ENCODE measurements at regions not wholly inside any gene's neighbourhood (a gene's known extent, or its start where the extent isn't known, plus 50 kb on each side); places are given as distances from the start of the nearest gene placed in this dataset.

- WGBS, 4 donors, result 73 to 78% (median 75%) methylated on average over 9 of the region's 9 CpGs
- DNase-seq (no peak), ATAC-seq (no peak)
Observed at GRCh38 chr15:61500951-61501620, 272.0 kb upstream of the RORA start.

GRCh38 chr15:61500523-61500922 lies 271.4 kb upstream of the RORA start:
- H3K9me3 ChIP-seq, result no peaks in the 10 kb centered on the region
- TF ChIP-seq POLR2A (IDR thresholded peaks at IDR 0.05), result no peak
- no peak overlapping the region for H3K4me3 ChIP-seq
- H3K36me3 ChIP-seq, result no peaks in the 10 kb centered on the region
- H3K27ac ChIP-seq, result no peak overlapping the region
- DNase-seq (no peak), ATAC-seq (no peak)
- intact Hi-C loops (cut with DNase I), result no loop called here
- peaks cover 0 to 14% (median 0%) of the 10 kb centered on the region in 9 donors for H3K27me3 ChIP-seq
- H3K4me1 ChIP-seq, result no peaks in the 10 kb centered on the region

More at GRCh38 chr15:61500951-61501620, 272.0 kb upstream of the RORA start:
- TF ChIP-seq POLR2A (IDR thresholded peaks at IDR 0.05) (no peak), CTCF (IDR thresholded peaks at IDR 0.05) (no peak)
- no peaks in the 10 kb centered on the region for H3K9me3 ChIP-seq
- no peak overlapping the region for H3K27ac ChIP-seq
- peaks cover 0 to 14% (median 0%) of the 10 kb centered on the region in 9 donors for H3K27me3 ChIP-seq
- no peaks in the 10 kb centered on the region for H3K4me1 ChIP-seq
- intact Hi-C loops (cut with DNase I), result no loop called here
- H3K36me3 ChIP-seq, result no peaks in the 10 kb centered on the region
- H3K4me3 ChIP-seq, result no peak overlapping the region

DNA sequence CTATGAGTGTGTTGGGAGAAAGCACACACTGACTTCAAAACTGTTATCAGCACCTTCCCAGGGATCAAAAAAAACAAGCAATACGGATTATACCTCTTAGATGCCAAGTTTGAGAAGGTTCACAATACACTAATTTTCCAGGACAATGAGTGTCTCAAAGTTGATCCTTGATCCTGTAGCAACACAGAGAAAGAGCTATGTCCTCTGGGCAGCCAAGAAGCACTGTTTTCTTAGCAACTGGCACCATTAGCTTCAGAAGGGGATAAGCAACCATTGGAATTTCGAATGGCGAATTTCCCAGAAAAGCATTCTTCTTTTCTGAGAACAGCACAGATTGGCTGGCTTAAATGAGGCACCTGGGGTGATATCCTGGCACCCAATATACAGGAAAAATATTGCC lies 270.3 kb upstream of the RORA start:
- Histone ChIP-seq H3K36me3 (no peaks in the 10 kb centered on the region), H3K27ac (no peak overlapping the region), H3K9me3 (no peaks in the 10 kb centered on the region), H3K27me3 (peaks cover 0 to 14% (median 0%) of the 10 kb centered on the region in 9 donors), H3K4me3 (no peak overlapping the region), H3K4me1 (no peaks in the 10 kb centered on the region)
- no peak for DNase-seq
- ATAC-seq, result no peak
- intact Hi-C loops (cut with DNase I), result no loop called here
- TF ChIP-seq CTCF (IDR thresholded peaks at IDR 0.05) (no peak), POLR2A (IDR thresholded peaks at IDR 0.05) (no peak)
- 59 to 81% (median 69%) methylated on average over 3 of the region's 3 CpGs for WGBS, 4 donors

DNA sequence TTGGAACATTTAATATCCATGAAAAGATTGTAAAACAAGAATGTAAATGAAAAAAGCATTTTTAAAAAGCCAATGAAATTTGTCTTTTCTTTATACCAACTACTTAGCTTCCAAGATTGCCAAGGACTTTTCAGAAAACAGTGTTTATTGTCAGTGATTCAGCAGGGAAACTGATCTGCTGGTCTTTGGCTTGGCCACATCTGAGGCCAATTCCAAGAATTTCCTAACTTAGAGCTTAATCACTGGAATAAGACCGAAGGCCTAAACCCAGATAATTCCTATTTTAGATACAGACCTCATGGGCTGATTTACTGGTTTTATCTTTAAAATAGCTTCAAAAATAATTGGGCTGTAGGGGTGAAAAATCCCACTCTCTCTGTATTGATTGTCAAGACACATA lies 260.5 kb upstream of the RORA start:
- Histone ChIP-seq H3K36me3 (no peaks in the 10 kb centered on the region), H3K4me3 (no peak overlapping the region), H3K27me3 (no peaks in the 10 kb centered on the region), H3K9me3 (no peaks in the 10 kb centered on the region), H3K4me1 (no peaks in the 10 kb centered on the region), H3K27ac (no peak overlapping the region)
- TF ChIP-seq POLR2A (IDR thresholded peaks at IDR 0.05), result no peak
- TF ChIP-seq CTCF (IDR thresholded peaks at IDR 0.05), result no peak
- no peak for DNase-seq
- intact Hi-C loops (cut with DNase I), result no loop called here
- 55 to 70% (median 59%) methylated on average over 1 of the region's 1 CpG for WGBS, 4 donors
- ATAC-seq, result no peak

GRCh38 chr15:61483599-61483998 lies 254.5 kb upstream of the RORA start:
- Histone ChIP-seq H3K4me1 (peaks cover 0 to 12% (median 0%) of the 10 kb centered on the region in 12 donors), H3K27me3 (peaks cover 0 to 5% (median 0%) of the 10 kb centered on the region in 9 donors), H3K36me3 (no peaks in the 10 kb centered on the region), H3K9me3 (no peaks in the 10 kb centered on the region), H3K27ac (no peak overlapping the region), H3K4me3 (no peak overlapping the region)
- TF ChIP-seq POLR2A (IDR thresholded peaks at IDR 0.05), result no peak
- TF ChIP-seq CTCF (IDR thresholded peaks at IDR 0.05), result no peak
- 93 to 98% (median 96%) methylated on average over 5 to 6 of the region's 6 CpGs for WGBS, 4 donors
- DNase-seq (no peak), ATAC-seq (no peak)
- intact Hi-C loops (cut with DNase I), result no loop called here
